HG03064 (cell line): ENCODE measurements at regions not wholly inside any gene's neighbourhood (a gene's known extent, or its start where the extent isn't known, plus 50 kb on each side); places are given as distances from the start of the nearest gene placed in this dataset.
"Not testable (repeated sequence)": the region's sequence is repeated elsewhere in the genome, so short reads cannot be mapped to it uniquely, and the experiment has no call there.

Experiments used
- ATAC-seq: cut with Tn5 transposase; IDR thresholded peaks from one replicate; pipeline ENCODE4 v1.9.1; 2021; ENCODE audit warnings: low read depth; ENCODE audit not compliant: unreplicated experiment

DNA sequence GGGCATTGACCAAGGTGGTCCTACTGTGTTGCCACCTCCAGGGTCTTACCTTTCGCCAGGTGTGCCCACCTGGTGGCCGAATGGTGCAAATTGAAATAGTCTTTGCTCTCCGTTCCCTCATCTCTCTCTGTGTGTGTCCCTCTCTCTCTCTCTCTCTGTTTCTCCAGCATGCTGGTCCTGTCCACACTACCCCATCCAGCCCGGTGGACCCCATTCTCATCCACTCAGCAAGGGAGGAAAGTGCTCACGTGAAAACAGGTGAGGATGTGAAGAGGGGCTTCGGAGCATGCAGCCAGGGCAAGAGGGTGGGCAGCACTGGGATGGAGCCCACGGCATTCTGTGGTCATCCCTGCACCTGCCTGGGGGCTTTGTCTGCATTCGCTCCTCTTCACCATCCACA, 150.1 kb downstream of the CRLF2 start:
- ATAC-seq: no peak

DNA sequence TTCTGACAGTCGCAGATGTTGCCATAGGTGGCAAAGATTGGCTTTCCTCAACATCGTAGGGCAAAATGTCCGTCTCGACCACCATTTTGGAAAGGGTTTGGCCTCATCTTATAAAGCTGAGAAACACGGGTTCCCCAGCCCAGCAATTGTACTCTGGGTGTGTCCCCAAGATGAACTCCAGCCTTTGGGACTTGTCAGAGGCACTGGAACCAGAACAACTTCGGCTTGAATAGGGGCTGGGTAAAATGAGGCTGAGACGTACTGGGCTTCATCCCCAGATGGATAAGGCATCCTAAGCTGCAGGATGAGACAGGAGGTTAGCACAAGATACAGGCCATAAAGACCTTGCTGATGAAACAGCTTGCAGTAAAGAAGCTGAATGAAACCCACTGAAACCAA, 151.9 kb downstream of the CRLF2 start:
- ATAC-seq: no peak

DNA sequence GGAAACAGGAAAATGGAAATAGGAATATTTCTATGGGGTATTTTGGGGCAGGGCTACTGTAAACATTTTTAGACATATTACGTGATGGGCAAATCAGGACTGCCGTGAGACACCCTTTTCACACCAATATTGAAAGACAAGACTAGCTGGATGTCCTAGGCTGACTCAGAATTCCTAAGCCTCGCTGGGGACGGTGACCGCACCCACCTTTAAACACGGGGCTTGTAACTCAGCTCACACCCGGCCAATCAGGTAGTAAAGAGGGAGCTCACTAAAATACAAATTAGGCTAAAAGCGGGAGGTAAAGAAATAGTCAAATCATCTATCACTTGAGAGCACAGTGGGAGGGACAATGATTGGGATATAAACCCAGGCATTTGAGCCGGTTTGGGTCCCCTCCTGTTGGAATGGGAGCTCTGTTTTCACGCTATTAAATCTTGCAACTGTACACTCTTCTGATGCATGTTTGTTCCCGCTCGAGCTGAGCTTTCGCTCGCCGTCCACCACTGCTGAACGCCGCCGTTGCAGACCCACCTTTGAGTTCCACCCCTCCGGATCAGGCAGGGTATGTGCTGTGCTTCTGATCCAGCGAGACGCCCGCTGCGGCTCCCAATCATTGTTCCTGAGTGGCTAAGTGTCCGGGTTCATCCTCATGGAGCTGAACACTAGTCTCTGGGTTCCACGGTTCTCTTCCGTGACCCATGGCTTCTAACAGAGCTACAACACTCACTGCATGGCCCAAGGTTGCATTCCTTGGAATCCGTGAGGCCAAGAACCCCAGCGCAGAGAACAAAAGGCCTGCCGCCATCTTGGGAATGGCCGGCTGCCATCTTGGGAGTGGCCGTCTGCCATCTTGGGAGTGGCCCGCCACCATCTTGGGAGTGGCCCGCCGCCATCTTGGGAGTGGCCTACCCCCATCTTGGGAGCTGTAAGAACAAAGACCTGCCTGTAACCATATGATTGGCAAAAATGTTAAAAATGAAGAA, 152.6 kb downstream of the CRLF2 start:
- ATAC-seq: no peak

DNA sequence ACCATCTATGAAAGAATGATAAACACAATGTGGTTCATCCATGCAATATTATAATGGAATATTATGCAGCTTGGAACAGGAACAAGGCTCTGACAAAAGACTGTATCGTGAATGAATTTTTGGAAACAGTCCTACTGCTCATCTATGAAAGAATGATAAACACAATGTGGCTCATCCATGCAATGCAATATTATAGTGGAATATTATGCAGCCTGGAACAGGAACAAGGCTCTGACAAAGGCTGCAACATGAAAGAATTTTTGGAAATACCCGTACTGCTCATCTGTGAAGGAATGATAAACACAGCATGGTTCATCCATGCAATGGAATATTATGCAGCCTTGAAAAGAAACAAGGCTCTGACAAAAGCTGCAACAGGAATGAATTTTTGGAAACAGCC, 158.8 kb downstream of the CRLF2 start:
- ATAC-seq: not testable (repeated sequence)

DNA sequence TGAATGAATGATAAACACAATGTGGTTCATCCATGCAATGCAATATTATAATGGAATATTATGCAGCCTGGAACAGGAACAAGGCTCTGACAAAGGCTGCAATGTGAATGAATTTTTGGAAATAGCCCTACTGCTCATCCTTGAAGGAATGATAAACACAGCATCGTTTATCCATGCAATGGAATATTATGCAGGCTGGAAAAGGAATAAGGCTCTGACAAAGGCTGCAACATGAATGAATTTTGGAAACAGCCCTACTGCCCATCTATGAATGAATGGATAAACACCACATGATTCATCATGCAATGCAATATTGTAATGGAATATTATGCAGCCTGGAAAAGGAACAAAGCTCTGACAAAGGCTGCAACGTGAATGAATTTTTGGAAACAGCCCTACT, 159.4 kb downstream of the CRLF2 start:
- no peak for ATAC-seq

DNA sequence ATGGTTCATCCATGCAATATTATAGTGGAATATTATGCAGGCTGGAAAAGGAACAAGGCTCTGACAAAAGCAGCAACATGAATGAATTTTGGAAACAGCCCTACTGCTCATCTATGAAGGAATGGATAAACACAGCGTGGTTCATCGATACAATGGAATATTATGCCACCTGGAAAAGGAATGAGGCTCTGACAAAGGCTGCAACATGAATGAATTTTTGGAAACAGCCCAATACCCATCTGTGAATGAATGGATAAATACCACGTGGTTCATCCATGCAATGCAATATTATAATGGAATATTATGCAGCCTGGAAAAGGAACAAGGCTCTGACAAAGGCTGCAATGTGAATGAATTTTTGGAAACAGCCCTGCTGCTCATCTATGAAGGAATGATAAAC, 160.4 kb downstream of the CRLF2 start:
- no peak for ATAC-seq

DNA sequence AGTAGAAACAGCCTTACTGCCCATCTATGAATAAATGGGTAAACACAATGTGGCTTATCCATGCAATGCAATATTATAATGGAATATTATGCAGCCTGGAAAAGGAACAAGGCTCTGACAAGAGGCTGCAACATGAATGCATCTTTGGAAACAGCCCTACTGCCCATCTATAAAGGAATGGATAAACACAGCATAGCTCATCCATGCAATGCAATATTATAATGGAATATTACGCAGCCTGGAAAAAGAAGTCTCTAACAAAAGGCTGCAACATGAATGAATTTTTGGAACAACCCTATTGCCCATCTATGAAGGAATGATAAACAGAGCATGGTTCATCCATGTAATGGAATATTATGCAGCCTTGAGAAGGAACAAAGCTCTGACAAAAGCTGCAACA, 161.0 kb downstream of the CRLF2 start:
- ATAC-seq: no peak

DNA sequence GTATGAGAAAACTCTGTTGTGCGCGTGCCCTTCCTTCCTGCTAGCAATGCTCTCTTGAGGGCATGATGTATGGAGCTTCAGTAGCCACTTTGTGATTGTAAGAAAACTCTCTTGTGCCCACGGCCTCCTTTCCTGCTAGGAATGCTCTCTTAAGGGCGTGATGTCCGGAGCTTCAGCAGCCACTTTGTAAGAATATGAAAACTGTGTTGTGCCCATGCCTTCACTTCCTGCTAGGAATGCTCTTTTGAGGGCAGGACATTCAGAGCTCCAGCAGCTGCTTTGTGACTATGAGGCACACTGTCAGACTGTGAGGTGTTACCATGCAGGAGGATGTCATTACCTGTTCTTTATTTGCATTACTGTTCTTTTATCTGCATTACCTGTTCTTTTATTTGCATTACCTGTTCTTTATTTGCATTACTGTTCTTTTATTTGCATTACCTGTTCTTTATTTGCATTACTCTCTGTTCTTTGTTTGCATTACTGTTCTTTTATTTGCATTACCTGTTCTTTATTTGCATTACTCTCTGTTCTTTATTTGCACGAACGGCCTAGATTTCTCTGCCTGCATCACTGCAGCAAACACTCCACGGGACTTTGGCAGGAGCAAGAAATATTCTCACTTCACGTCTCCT, 166.7 kb downstream of the CRLF2 start:
- no peak for ATAC-seq

DNA sequence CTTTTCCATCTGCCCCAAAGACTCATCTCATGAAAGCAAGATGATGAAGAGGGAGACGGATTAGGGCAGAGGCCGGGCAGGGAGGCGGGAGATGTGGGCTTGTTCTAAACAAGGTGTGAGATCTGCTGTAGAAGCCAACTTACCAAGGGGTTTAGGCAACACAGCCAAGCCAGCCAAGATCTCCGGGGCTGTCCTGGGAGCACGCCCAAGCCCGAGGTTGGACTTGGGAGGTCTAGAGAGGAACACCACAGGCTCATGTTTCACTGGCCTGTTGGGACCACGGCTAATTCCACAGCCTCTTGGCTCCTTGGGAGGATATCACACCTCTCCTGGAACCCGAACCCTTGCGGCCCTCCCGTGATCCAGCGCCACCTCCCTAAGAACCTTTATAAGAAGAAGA, 171.4 kb downstream of the CRLF2 start:
- no peak for ATAC-seq

DNA sequence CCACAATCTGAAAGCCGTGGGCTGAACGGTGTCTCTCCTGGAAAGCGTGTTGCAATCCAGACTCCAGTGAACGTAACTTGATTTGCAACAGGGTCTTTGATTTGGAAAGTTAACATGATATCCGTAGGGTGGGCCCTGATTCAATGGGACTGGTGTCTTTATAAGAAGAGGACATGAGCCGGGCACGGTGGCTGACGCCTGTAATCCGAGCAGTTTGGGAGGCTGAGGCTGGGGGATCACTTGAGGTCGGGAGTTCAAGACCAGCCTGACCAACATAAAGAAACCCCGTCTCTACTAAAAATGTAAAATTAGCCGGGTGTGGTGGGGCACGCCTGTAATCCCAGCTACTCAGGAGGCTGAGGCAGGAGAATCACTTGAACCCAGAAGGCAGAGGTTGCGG, 176.5 kb downstream of the CRLF2 start:
- not testable (repeated sequence) for ATAC-seq

DNA sequence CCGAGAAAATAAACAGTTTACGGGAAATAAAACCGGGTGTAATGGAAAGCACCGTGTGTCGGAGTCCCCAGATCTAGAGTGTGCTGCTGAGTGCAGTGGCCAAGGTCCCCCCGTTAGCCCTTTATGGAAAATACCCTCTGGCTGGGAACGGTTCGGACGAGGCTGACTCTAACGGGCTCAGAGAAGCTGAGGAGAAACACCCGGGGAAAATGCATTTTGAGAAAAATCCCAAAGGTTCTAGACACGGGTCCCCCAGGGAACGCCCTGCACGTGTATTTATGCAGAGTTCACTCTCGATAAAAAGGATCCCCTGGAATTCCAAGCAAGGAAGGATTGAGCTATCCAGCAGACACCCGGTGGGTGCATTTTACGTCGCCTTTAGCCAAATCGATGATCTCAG, 177.2 kb downstream of the CRLF2 start:
- ATAC-seq: no peak

DNA sequence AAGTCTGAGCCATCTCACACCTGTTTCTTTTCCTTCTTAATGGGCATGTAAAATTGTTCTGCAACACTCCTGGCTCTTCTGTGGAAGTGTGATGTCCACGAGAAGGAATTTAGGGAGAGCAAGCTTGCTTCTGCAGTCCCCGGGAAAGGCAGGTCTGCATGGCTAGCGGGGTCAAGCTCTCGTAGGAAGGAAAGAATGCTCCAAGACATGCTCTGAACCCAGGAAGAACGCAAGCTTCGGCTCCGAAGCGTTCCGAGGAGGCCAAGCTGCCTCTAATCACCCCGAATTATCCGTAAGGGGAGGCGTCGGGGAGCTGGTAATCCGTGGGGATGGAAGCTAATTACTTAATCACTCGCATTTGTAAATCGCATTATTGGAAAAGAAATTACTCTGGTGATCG, 177.7 kb downstream of the CRLF2 start:
- ATAC-seq: no peak

DNA sequence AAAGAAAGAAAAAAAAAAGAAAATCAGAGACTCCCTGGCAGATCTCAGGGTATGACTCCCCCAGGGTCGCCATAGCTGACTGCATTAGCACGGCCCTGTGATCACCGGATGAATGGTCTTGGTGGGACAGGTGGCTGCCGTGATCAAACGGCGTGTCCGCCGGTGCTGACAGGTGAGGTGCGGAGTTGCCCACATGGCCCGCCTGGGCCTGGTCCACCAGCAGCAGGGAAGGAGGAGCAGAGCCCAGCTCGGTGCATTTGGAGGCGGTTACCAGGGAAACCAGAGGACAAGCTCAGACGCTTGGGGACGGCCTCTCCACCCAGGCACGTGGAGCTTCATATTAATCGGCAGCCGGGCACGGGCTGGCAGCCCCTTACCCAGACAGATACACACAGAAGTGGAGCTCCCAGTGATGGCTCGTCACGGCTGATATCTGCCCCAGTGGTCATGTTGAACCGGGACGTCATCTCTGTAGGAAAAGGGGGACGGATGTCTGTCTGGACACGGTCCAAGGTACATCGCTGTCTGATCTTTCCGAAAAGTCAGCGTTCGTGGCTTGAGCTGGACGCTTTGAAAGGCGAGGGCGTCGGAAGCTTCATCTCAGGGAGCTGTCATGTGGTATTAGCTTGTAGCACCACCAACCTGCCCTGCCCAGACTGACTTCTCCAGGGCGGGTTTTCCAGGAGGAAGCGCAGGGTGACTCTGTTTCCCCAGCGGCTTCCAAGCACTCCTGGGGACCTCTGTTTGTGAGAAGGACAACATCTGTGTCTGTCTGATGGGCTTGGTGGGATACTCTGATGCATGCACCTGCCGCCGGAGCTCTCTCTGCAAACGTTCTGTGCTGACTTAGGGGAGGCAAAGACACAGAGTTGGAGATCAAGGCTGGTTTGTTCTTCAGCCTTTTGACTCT, 180.7 kb downstream of the CRLF2 start:
- ATAC-seq: no peak

DNA sequence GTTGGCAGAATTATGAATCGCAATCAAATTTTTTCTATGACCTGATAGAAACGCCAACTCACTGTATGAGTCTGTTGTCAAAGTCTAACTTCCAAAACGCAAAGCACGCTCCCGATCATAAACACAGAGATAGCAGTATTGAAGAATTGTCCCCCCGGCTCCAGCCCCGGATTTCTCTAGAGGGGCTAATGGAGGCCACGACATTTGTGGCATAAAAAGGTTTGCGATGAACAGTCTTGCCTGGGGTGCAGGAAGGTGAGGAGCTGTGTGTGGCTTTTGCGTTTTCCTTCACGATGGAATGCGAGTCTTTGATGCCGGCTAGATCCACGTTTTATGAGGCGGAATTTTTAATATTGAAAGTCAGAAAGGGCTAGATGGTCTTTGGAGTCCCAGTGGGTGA, 183.0 kb downstream of the CRLF2 start:
- no peak for ATAC-seq

DNA sequence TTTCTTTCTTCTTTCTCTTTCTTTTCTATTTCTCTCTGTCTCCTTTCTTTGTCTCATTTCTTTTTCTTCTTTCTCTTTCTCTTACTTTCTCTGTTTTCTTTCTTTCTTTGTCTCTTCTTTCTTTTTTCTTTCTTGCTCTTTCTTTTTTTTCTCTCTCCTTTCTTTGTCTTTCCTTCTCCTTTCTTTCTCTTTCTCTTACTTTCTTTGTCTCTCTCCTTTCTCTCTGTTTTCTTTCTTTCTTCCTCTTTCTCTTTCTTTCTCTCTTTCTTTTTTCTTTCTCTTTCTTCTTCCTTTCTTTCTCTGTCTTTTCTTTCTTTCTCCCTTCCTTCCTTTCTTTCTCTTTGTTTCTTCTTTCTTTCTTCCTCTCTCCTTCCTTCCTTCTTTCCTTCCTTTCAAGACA, 184.8 kb downstream of the CRLF2 start:
- ATAC-seq: no peak

DNA sequence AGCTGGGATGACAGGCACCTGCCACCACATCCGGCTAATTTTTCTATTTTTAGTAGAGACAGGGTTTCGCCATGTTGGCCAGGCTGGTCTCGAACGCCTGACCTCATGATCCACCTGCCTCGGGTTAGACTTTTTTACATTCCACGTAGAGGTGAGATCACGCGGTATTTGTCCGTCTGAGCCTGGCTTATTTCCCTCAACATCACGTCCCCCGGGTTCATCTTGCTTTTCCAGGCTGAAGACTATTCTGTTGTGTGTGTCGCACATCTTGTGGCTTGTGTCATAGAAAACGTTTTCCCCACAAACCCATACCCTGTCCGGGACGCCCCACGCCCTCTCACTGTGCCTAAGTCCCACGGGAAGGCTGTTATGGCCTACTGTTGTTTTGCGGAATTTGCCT, 185.3 kb downstream of the CRLF2 start:
- ATAC-seq: no peak

DNA sequence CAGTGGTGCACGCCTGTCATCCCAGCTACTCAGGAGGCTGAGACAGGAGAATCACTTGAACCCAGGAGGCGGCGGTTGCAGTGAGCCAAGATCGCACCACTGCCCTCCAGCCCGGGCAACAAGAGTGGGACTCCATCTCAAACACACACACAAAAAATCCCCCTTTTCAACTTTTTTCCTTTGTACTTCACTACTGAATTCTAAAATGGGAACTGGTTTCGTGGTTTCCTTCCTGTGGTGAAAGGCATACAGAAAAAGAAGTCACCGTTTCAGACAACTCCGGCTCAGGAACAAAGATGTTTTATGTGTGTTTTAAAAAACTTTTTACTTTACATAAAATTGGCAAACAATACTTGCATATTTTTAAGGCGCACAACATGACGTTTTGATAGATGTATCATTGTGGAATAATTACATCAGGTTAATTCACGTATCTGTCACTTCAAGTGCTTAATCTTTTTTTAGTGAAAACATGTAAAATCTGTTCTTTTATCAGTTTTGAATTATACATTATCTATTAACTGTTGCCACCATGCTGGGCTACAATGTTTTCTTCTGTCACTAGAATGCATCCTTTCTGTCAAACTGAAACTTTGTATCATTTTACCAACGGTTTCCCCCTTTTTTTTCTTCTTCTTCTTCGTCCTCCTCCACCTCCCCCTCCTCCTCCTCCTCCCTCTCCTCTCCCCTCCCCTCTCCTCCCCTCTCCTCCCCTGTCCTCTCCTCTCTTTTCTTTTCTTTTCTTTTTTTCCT, 186.0 kb downstream of the CRLF2 start:
- ATAC-seq: no peak

DNA sequence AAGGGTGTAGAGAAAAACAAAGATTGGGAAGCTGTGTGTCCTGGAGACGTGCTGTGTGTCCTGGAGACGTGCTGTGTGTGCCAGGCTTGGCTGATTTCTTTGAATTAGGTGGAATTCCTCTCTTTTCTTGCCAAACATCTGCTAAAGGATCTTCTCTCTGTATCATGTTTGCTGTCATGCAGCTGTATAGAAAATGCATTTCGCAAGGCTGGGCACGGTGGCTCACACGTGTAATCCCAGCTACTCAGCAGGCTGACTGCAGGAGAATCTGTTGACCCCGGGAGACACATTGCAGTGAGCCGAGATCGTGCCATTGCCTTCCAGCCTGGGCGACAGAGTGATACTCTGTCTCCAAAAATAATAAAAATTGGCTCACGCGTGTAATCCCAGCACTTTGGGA, 187.0 kb downstream of the CRLF2 start:
- ATAC-seq: no peak

DNA sequence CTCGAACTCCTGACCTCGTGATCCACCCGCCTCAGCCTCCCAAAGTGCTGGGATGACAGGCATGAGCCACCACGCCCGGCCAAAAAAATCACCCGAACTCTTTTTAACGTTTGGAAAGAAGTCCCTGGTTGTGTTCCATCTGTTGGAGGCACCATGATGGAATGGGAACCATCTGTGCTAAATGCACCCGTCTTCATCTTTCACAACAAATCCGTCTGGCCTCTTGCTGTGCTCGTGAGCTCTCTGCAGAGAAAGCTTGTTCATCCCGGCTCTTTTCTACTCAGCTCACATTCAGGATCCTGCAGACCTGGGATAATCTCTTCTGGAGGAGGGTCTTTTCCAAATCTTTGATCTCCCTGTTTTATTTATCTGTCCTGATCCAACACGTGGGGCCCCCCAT, 188.8 kb downstream of the CRLF2 start:
- ATAC-seq: no peak

DNA sequence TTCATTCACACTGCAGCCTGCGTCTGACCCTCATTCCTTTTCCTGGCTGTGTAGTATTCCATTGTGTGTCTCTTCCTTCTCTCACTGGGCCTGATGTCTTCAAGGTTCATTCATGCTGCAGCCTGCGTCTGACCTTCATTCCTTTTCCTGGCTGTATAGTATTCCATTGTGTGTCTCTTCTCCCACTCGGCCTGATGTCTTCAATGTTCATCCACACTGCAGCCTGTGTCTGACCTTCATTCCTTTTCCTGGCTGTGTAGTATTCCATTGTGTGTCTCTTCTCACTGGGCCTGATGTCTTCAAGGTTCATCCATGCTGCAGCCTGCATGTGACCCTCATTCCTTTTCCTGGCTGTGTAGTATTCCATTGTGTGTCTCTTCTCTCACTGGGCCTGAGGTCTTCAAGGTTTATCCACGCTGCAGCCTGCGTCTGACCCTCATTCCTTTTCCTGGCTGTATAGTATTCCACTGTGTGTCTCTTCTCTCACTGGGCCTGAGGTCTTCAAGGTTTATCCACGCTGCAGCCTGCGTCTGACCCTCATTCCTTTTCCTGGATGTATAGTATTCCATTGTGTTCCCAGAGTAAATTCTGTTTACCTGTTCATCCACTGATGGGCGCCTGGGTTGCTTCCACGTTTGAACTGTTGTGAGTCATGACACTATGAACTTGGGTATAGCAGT, 191.0 kb downstream of the CRLF2 start:
- ATAC-seq: not testable (repeated sequence)
